Mesenchymal stem cell (in vitro differentiated cells and primary cell): ENCODE measurements at regions not wholly inside any gene's neighbourhood (a gene's known extent, or its start where the extent isn't known, plus 50 kb on each side); places are given as distances from the start of the nearest gene placed in this dataset.
A peak's percentile ranks its signal among the peaks of the same experiment; 100 is the strongest.

Source experiments
- DNase-seq: peaks from one replicate; pipeline ENCODE4 v3.0.0-alpha.2; 2013
- H2AFZ ChIP-seq: one replicate; pipeline ENCODE4 v1.6.1; 2013; ENCODE audit warnings: low read depth, mild to moderate bottlenecking, control low read depth, inconsistent platforms, low read length, moderate library complexity
- H2AK5ac ChIP-seq: 2 replicates; pipeline ENCODE4 v1.6.1; 2013; ENCODE audit warnings: low read length, moderate library complexity, mild to moderate bottlenecking, inconsistent platforms; ENCODE audit not compliant: severe bottlenecking
- H2BK120ac ChIP-seq: one replicate; pipeline ENCODE4 v1.6.1; 2013; ENCODE audit warnings: low read depth, mild to moderate bottlenecking, inconsistent platforms, low read length, moderate library complexity
- H2BK12ac ChIP-seq, 2 experiments: one replicate each; pipeline ENCODE4 v1.6.1; 2013; ENCODE audit warnings: inconsistent platforms in 2 of 2, low read length in 2 of 2, mild to moderate bottlenecking in 2 of 2, moderate library complexity in 2 of 2, control low read depth in 1 of 2
- H2BK15ac ChIP-seq: one replicate; pipeline ENCODE4 v1.6.1; 2013; ENCODE audit warnings: mild to moderate bottlenecking, low read depth, inconsistent platforms; ENCODE audit not compliant: poor library complexity, severe bottlenecking
- H2BK5ac ChIP-seq: 2 replicates; pipeline ENCODE4 v1.6.1; 2013; ENCODE audit warnings: low read depth, mild to moderate bottlenecking, low read length, control low read depth, inconsistent platforms; ENCODE audit not compliant: poor library complexity, severe bottlenecking
- H3K14ac ChIP-seq, 2 experiments: one replicate each; pipeline ENCODE4 v1.6.1; 2013; ENCODE audit warnings: inconsistent platforms in 2 of 2, low read length in 2 of 2, control low read depth in 1 of 2, mild to moderate bottlenecking in 1 of 2, moderate library complexity in 1 of 2
- H3K18ac ChIP-seq, 2 experiments: one replicate each; pipeline ENCODE4 v1.6.1; 2013; ENCODE audit warnings: inconsistent platforms in 2 of 2, low read length in 2 of 2, control low read depth in 1 of 2, low read depth in 1 of 2, mild to moderate bottlenecking in 1 of 2
- H3K23ac ChIP-seq, 2 experiments: one replicate each; pipeline ENCODE4 v1.6.1; 2013; ENCODE audit warnings: inconsistent platforms in 2 of 2, low read length in 2 of 2, mild to moderate bottlenecking in 2 of 2, moderate library complexity in 2 of 2, control low read depth in 1 of 2
- H3K27ac ChIP-seq: 2 replicates; pipeline ENCODE4 v1.5.1; 2013; ENCODE audit warnings: mild to moderate bottlenecking, moderate library complexity, low read length, control low read depth, inconsistent platforms; ENCODE audit not compliant: poor library complexity, severe bottlenecking
- H3K27me3 ChIP-seq, 2 experiments: 2 replicates each; pipeline versions ENCODE4 v1.6.1 to v1.7.0; 2013; ENCODE audit warnings: low read length in 2 of 2, mild to moderate bottlenecking in 2 of 2, moderate library complexity in 2 of 2, control low read depth in 1 of 2, inconsistent platforms in 1 of 2; ENCODE audit not compliant: control insufficient read depth in 1 of 2, insufficient read depth in 1 of 2
- H3K36me3 ChIP-seq, 2 experiments: 2 replicates each; pipeline versions ENCODE4 v1.6.1 to v1.7.0; 2013; ENCODE audit warnings: low read length in 2 of 2, control low read depth in 1 of 2, inconsistent platforms in 1 of 2, low read depth in 1 of 2, mild to moderate bottlenecking in 1 of 2; ENCODE audit not compliant: insufficient read depth in 2 of 2, control insufficient read depth in 1 of 2
- H3K4ac ChIP-seq, 2 experiments: one replicate each; pipeline ENCODE4 v1.6.1; 2013; ENCODE audit warnings: inconsistent platforms in 2 of 2, low read length in 2 of 2, mild to moderate bottlenecking in 2 of 2, moderate library complexity in 2 of 2, control low read depth in 1 of 2, low read depth in 1 of 2
- H3K4me1 ChIP-seq: 2 replicates; pipeline ENCODE4 v1.6.1; 2013; ENCODE audit warnings: low read depth, low read length, control low read depth; ENCODE audit not compliant: control insufficient read depth, insufficient read depth
- H3K4me2 ChIP-seq: 2 replicates; pipeline ENCODE4 v1.6.1; 2013; ENCODE audit warnings: low read length, mild to moderate bottlenecking, inconsistent platforms; ENCODE audit not compliant: poor library complexity, severe bottlenecking
- H3K4me3 ChIP-seq, 2 experiments: 2 replicates each; pipeline versions ENCODE4 v1.5.1 to v1.7.0; 2013; ENCODE audit warnings: low read length in 2 of 2, mild to moderate bottlenecking in 2 of 2, control low read depth in 1 of 2, low read depth in 1 of 2; ENCODE audit not compliant: insufficient read depth in 1 of 2
- H3K79me1 ChIP-seq: replicated peaks from 2 replicates; pipeline ENCODE4 v1.6.1; 2013; ENCODE audit warnings: mild to moderate bottlenecking, control low read depth, low read length, inconsistent platforms; ENCODE audit not compliant: poor library complexity, severe bottlenecking
- H3K9ac ChIP-seq: 2 replicates; pipeline ENCODE4 v1.7.0; 2013; ENCODE audit warnings: mild to moderate bottlenecking, low read length, moderate library complexity
- H3K9me3 ChIP-seq: 2 replicates; pipeline ENCODE4 v1.7.0; 2013; ENCODE audit warnings: mild to moderate bottlenecking, low read length; ENCODE audit not compliant: control insufficient read depth
- H4K8ac ChIP-seq: one replicate; pipeline ENCODE4 v1.6.1; 2013; ENCODE audit warnings: inconsistent platforms, mild to moderate bottlenecking, low read length, moderate library complexity
- H4K91ac ChIP-seq: one replicate; pipeline ENCODE4 v1.6.1; 2013; ENCODE audit warnings: mild to moderate bottlenecking, low read length, inconsistent platforms
- WGBS: methylation state at CpG from one replicate; pipeline ENCODE4 v1.1.7; 2013; ENCODE audit warnings: mixed read lengths; 5-methylcytosine and 5-hydroxymethylcytosine counted together

GRCh38 chr15:91593653-91594052, 259.9 kb upstream of the SLCO3A1 start:
- H3K4me1 ChIP-seq, result no peaks in the 10 kb centered on the region
- no peak overlapping the region for H3K4me2 ChIP-seq
- H3K4ac ChIP-seq, result no peak overlapping the region
- H2BK12ac ChIP-seq, result no peak overlapping the region
- H3K27me3 ChIP-seq, result peaks cover 0 to 2% of the 10 kb centered on the region in 2 experiments
- H2AK5ac ChIP-seq, result no peak overlapping the region
- no peaks in the 10 kb centered on the region for H3K79me1 ChIP-seq
- H4K8ac ChIP-seq, result no peak overlapping the region
- no peak overlapping the region for H2BK15ac ChIP-seq
- no peak overlapping the region for H3K14ac ChIP-seq
- no peaks in the 10 kb centered on the region for H3K36me3 ChIP-seq
- H3K9me3 ChIP-seq, result no peaks in the 10 kb centered on the region
- H3K9ac ChIP-seq, result peak overlapping the region; percentile 63
- H4K91ac ChIP-seq, result no peak overlapping the region
- no peak overlapping the region for H2BK5ac ChIP-seq
- DNase-seq, result no peak
- H3K18ac ChIP-seq, result no peak overlapping the region
- H2AFZ ChIP-seq, result no peak overlapping the region
- H3K4me3 ChIP-seq, result no peak overlapping the region
- H2BK120ac ChIP-seq, result no peak overlapping the region
- no CpG with 5 or more reads among the region's 1 CpG for WGBS
- no peak overlapping the region for H3K23ac ChIP-seq
- H3K27ac ChIP-seq, result no peak overlapping the region

- no peak overlapping the region for H4K91ac ChIP-seq
- H3K18ac ChIP-seq, result no peak overlapping the region
- peak overlapping the region in 1 of 2 experiments; percentile 15 for H3K4me3 ChIP-seq
- no peak overlapping the region for H3K23ac ChIP-seq
- H3K14ac ChIP-seq, result no peak overlapping the region
- no peak overlapping the region for H2BK12ac ChIP-seq
- no peak overlapping the region for H2BK120ac ChIP-seq
- DNase-seq, result no peak
- H3K36me3 ChIP-seq, result no peaks in the 10 kb centered on the region
- no peak overlapping the region for H2BK5ac ChIP-seq
- no peak overlapping the region for H2AK5ac ChIP-seq
- H4K8ac ChIP-seq, result no peak overlapping the region
- no peaks in the 10 kb centered on the region for H3K4me1 ChIP-seq
- H3K4ac ChIP-seq, result no peak overlapping the region
- no peak overlapping the region for H3K27ac ChIP-seq
- peaks cover 0 to 9% of the 10 kb centered on the region in 2 experiments for H3K27me3 ChIP-seq
- H2BK15ac ChIP-seq, result no peak overlapping the region
- H3K79me1 ChIP-seq, result no peaks in the 10 kb centered on the region
- H3K9me3 ChIP-seq, result no peaks in the 10 kb centered on the region
- no peak overlapping the region for H3K9ac ChIP-seq
- no peak overlapping the region for H2AFZ ChIP-seq
- WGBS, result 62% methylated on average over 3 of the region's 3 CpGs
- no peak overlapping the region for H3K4me2 ChIP-seq
Measured at GRCh38 chr15:91599261-91599660, 254.2 kb upstream of the SLCO3A1 start.

GRCh38 chr15:91603384-91604080, 250.0 kb upstream of the SLCO3A1 start:
- Histone ChIP-seq H2BK120ac (no peak overlapping the region), H4K8ac (no peak overlapping the region), H3K4ac (no peak overlapping the region), H2BK12ac (no peak overlapping the region), H3K36me3 (no peaks in the 10 kb centered on the region), H3K9ac (no peak overlapping the region), H3K23ac (no peak overlapping the region), H3K9me3 (no peaks in the 10 kb centered on the region), H2AK5ac (no peak overlapping the region), H3K4me2 (no peak overlapping the region), H2AFZ (no peak overlapping the region), H3K27ac (no peak overlapping the region), H3K4me1 (no peaks in the 10 kb centered on the region), H3K14ac (no peak overlapping the region), H3K4me3 (no peak overlapping the region), H3K27me3 (peaks cover 0 to 8% of the 10 kb centered on the region in 2 experiments), H3K79me1 (no peaks in the 10 kb centered on the region), H4K91ac (no peak overlapping the region), H2BK5ac (no peak overlapping the region), H2BK15ac (no peak overlapping the region), H3K18ac (no peak overlapping the region)
- WGBS, result 56% methylated on average over 4 of the region's 4 CpGs
- no peak for DNase-seq

- Histone ChIP-seq H3K4me2 (no peak overlapping the region), H3K27me3 (peaks cover 0 to 2% of the 10 kb centered on the region in 2 experiments), H3K36me3 (no peaks in the 10 kb centered on the region), H2BK15ac (no peak overlapping the region), H3K23ac (no peak overlapping the region), H2BK5ac (no peak overlapping the region), H3K4me1 (no peaks in the 10 kb centered on the region), H2BK120ac (no peak overlapping the region), H3K9me3 (no peaks in the 10 kb centered on the region), H4K8ac (no peak overlapping the region), H3K27ac (no peak overlapping the region), H3K14ac (no peak overlapping the region), H3K18ac (no peak overlapping the region), H3K79me1 (no peaks in the 10 kb centered on the region), H4K91ac (no peak overlapping the region), H2AFZ (no peak overlapping the region), H3K9ac (no peak overlapping the region), H3K4ac (no peak overlapping the region), H2BK12ac (no peak overlapping the region), H2AK5ac (no peak overlapping the region), H3K4me3 (no peak overlapping the region)
- 87% methylated on average over 4 of the region's 5 CpGs for WGBS
- no peak for DNase-seq
Measured at GRCh38 chr15:91604122-91604521, 249.4 kb upstream of the SLCO3A1 start.
